Tibial nerve (tissue), 4 donors: ENCODE measurements at regions not wholly inside any gene's neighbourhood (a gene's known extent, or its start where the extent isn't known, plus 50 kb on each side); places are given as distances from the start of the nearest gene placed in this dataset.

Experiments
- DNase-seq, 2 donors: peaks; one replicate each; pipeline ENCODE4 v3.0.0-alpha.2; 2019; ENCODE audit warnings: low spot score in 2 of 2
- H3K27ac ChIP-seq, 4 donors: fragments of 200-600 bp; sonication (generic) in 3 of 4; one replicate each; pipeline ENCODE4 v1.5.1; 2017 to 2019; ENCODE audit warnings: mild to moderate bottlenecking in 1 of 4
- H3K27me3 ChIP-seq, 2 donors: fragments of 200-600 bp; sonication (generic) in 1 of 2; one replicate each; pipeline versions ENCODE4 v1.5.1 to v1.6.0; 2017 to 2019
- H3K36me3 ChIP-seq, 3 donors: fragments of 200-600 bp; sonication (generic); one replicate each; pipeline ENCODE4 v1.5.1; 2018 to 2019
- H3K4me1 ChIP-seq, 4 donors: fragments of 200-600 bp; sonication (generic) in 3 of 4; one replicate each; pipeline ENCODE4 v1.5.1; 2017 to 2019
- H3K4me3 ChIP-seq, 4 donors: fragments of 200-600 bp; sonication (generic) in 3 of 4; one replicate each; pipeline ENCODE4 v1.5.1; 2017 to 2019; ENCODE audit warnings: mild to moderate bottlenecking in 1 of 4, moderate library complexity in 1 of 4
- H3K9me3 ChIP-seq, 4 donors: fragments of 200-600 bp; sonication (generic) in 3 of 4; one replicate each; pipeline ENCODE4 v1.5.1; 2017 to 2019
- CTCF ChIP-seq, 5 experiments: fragments of 200-600 bp in 3 of 5; fragments of 450-650 bp in 2 of 5; sonication (generic) in 3 of 5; IDR thresholded peaks; one replicate each; pipeline ENCODE4 v1.5.1; 2016 to 2019; ENCODE audit warnings: antibody characterized with exemption in 5 of 5, mild to moderate bottlenecking in 3 of 5, moderate library complexity in 2 of 5
- EP300 ChIP-seq, 2 donors: sonication (generic); formaldehyde crosslinking; IDR thresholded peaks; one replicate each; pipeline ENCODE4 v1.6.1; 2017; ENCODE audit warnings: antibody characterized with exemption in 2 of 2, mild to moderate bottlenecking in 1 of 2
- POLR2A ChIP-seq, 2 donors: fragments of 450-650 bp; IDR thresholded peaks; one replicate each; pipeline ENCODE4 v1.6.1; 2017; ENCODE audit warnings: antibody characterized with exemption in 2 of 2, mild to moderate bottlenecking in 2 of 2, moderate library complexity in 2 of 2
- WGBS, 2 donors: methylation state at CpG; one replicate each; pipeline ENCODE4 v1.1.5; 2018; 5-methylcytosine and 5-hydroxymethylcytosine counted together

- 92 to 98% methylated on average over 1 of the region's 1 CpG for WGBS, 2 donors
- Histone ChIP-seq H3K27me3 (no peaks in the 10 kb centered on the region), H3K4me1 (no peaks in the 10 kb centered on the region), H3K4me3 (no peak overlapping the region), H3K36me3 (no peaks in the 10 kb centered on the region), H3K27ac (no peak overlapping the region), H3K9me3 (no peaks in the 10 kb centered on the region)
- TF ChIP-seq EP300 (IDR thresholded peaks at IDR 0.05): no peak
- no peak for TF ChIP-seq CTCF (IDR thresholded peaks at IDR 0.05)
- TF ChIP-seq POLR2A (IDR thresholded peaks at IDR 0.05): no peak
- DNase-seq: no peak
These were observed 1310.4 kb upstream of the SLC10A2 start for GRCh38 chr13:104376588-104376987.

GRCh38 chr13:104375614-104376013, 1309.4 kb upstream of the SLC10A2 start:
- H3K27me3 ChIP-seq: no peaks in the 10 kb centered on the region
- WGBS, 2 donors: 72 to 88% methylated on average over 1 of the region's 1 CpG
- TF ChIP-seq EP300 (IDR thresholded peaks at IDR 0.05): no peak
- no peak for TF ChIP-seq CTCF (IDR thresholded peaks at IDR 0.05)
- TF ChIP-seq POLR2A (IDR thresholded peaks at IDR 0.05): no peak
- H3K27ac ChIP-seq: no peak overlapping the region
- DNase-seq: no peak
- no peaks in the 10 kb centered on the region for H3K9me3 ChIP-seq
- no peaks in the 10 kb centered on the region for H3K4me1 ChIP-seq
- no peak overlapping the region for H3K4me3 ChIP-seq
- no peaks in the 10 kb centered on the region for H3K36me3 ChIP-seq

- Histone ChIP-seq H3K27me3 (no peaks in the 10 kb centered on the region), H3K4me3 (no peak overlapping the region), H3K9me3 (no peaks in the 10 kb centered on the region), H3K27ac (no peak overlapping the region), H3K4me1 (no peaks in the 10 kb centered on the region), H3K36me3 (no peaks in the 10 kb centered on the region)
- 79 to 84% methylated on average over 6 of the region's 6 CpGs for WGBS, 2 donors
- DNase-seq: no peak
- TF ChIP-seq EP300 (IDR thresholded peaks at IDR 0.05): no peak
- TF ChIP-seq CTCF (IDR thresholded peaks at IDR 0.05): no peak
- no peak for TF ChIP-seq POLR2A (IDR thresholded peaks at IDR 0.05)
These were observed 1306.0 kb upstream of the SLC10A2 start for GRCh38 chr13:104372095-104372655.

GRCh38 chr13:104365430-104365829, 1299.2 kb upstream of the SLC10A2 start:
- Histone ChIP-seq H3K4me1 (no peaks in the 10 kb centered on the region), H3K9me3 (peaks cover 0 to 12% (median 2%) of the 10 kb centered on the region in 4 donors), H3K27me3 (no peaks in the 10 kb centered on the region), H3K36me3 (no peaks in the 10 kb centered on the region), H3K4me3 (no peak overlapping the region), H3K27ac (no peak overlapping the region)
- WGBS, 2 donors: 83 to 95% methylated on average over 2 of the region's 2 CpGs
- DNase-seq: no peak
- no peak for TF ChIP-seq POLR2A (IDR thresholded peaks at IDR 0.05)
- no peak for TF ChIP-seq EP300 (IDR thresholded peaks at IDR 0.05)
- no peak for TF ChIP-seq CTCF (IDR thresholded peaks at IDR 0.05)

- no peak overlapping the region for H3K4me3 ChIP-seq
- no peaks in the 10 kb centered on the region for H3K4me1 ChIP-seq
- no peak for DNase-seq
- TF ChIP-seq POLR2A (IDR thresholded peaks at IDR 0.05) (no peak), EP300 (IDR thresholded peaks at IDR 0.05) (no peak), CTCF (IDR thresholded peaks at IDR 0.05) (no peak)
- no peak overlapping the region for H3K27ac ChIP-seq
- H3K9me3 ChIP-seq: peaks cover 0 to 10% (median 2%) of the 10 kb centered on the region in 4 donors
- 79 to 80% methylated on average over 9 of the region's 9 CpGs for whole genome bisulfite sequencing, 2 donors
- H3K27me3 ChIP-seq: no peaks in the 10 kb centered on the region
- no peaks in the 10 kb centered on the region for H3K36me3 ChIP-seq
These were observed 1291.6 kb upstream of the SLC10A2 start for GRCh38 chr13:104357672-104358354.
